Fibroblast of lung (primary cell): ENCODE measurements at regions not wholly inside any gene's neighbourhood (a gene's known extent, or its start where the extent isn't known, plus 50 kb on each side); places are given as distances from the start of the nearest gene placed in this dataset.
"Not testable (repeated sequence)": the region's sequence is repeated elsewhere in the genome, so short reads cannot be mapped to it uniquely, and the experiment has no call there.

ENCODE experiments used
- DNase-seq, 2 donors: peaks; one replicate each; pipeline versions ENCODE4 v3.0.0 to v3.0.0-alpha.2; 2010; ENCODE audit warnings: low read depth in 2 of 2
- H2AFZ ChIP-seq: 2 replicates; pipeline ENCODE4 v1.5.1; 2012; ENCODE audit warnings: low read length, control low read depth, inconsistent platforms
- H3K27ac ChIP-seq: 2 replicates; pipeline ENCODE4 v1.5.1; 2011; ENCODE audit warnings: low read length, control low read depth; ENCODE audit not compliant: insufficient read depth
- H3K27me3 ChIP-seq: 2 replicates; pipeline ENCODE4 v1.5.1; 2011; ENCODE audit warnings: mild to moderate bottlenecking, low read length; ENCODE audit not compliant: control insufficient read depth, insufficient read depth
- H3K36me3 ChIP-seq: 2 replicates; pipeline ENCODE4 v1.5.1; 2011; ENCODE audit warnings: low read length; ENCODE audit not compliant: control insufficient read depth, insufficient read depth
- H3K4me1 ChIP-seq: 2 replicates; pipeline ENCODE4 v1.5.1; 2011; ENCODE audit warnings: low read length; ENCODE audit not compliant: control insufficient read depth, insufficient read depth; ENCODE audit errors: extremely low read depth
- H3K4me2 ChIP-seq: 2 replicates; pipeline ENCODE4 v1.5.1; 2011; ENCODE audit warnings: low read length, control low read depth; ENCODE audit not compliant: insufficient read depth; ENCODE audit errors: extremely low read depth
- H3K4me3 ChIP-seq, 4 experiments: fragments of 200-600 bp in 1 of 4; sonication (generic) in 1 of 4; replicated peaks in 1 of 4; 2 replicates each; pipeline ENCODE4 v1.5.1; 2011 to 2016; ENCODE audit warnings: low read length in 4 of 4, low read depth in 3 of 4, mild to moderate bottlenecking in 3 of 4, control low read depth in 2 of 4, inconsistent platforms in 1 of 4, mixed read lengths in 1 of 4; ENCODE audit not compliant: insufficient read depth in 1 of 4; ENCODE audit errors: control extremely low read depth in 1 of 4
- H3K79me2 ChIP-seq: 2 replicates; pipeline ENCODE4 v1.5.1; 2012; ENCODE audit warnings: mild to moderate bottlenecking, low read length, inconsistent platforms; ENCODE audit not compliant: control insufficient read depth, insufficient read depth
- H3K9ac ChIP-seq: 2 replicates; pipeline ENCODE4 v1.5.1; 2011; ENCODE audit warnings: mild to moderate bottlenecking, low read length, control low read depth; ENCODE audit not compliant: insufficient read depth
- H3K9me3 ChIP-seq: 2 replicates; pipeline ENCODE4 v1.5.1; 2012; ENCODE audit warnings: low read depth, low read length; ENCODE audit not compliant: control insufficient read depth, insufficient read depth
- H4K20me1 ChIP-seq: 2 replicates; pipeline ENCODE4 v1.5.1; 2011; ENCODE audit warnings: low read length; ENCODE audit not compliant: control insufficient read depth, insufficient read depth; ENCODE audit errors: extremely low read depth

- H3K27ac ChIP-seq, H2AFZ ChIP-seq, H3K4me1 ChIP-seq, H3K9ac ChIP-seq, H3K9me3 ChIP-seq, H3K4me2 ChIP-seq, H3K79me2 ChIP-seq, H3K4me3 ChIP-seq, H3K36me3 ChIP-seq, H3K27me3 ChIP-seq, H4K20me1 ChIP-seq, DNase-seq: not testable (repeated sequence)
Observed at GRCh38 chr2:89938756-89939155, 1247.3 kb downstream of the RPIA start.

- not testable (repeated sequence) for H4K20me1 ChIP-seq, H3K4me1 ChIP-seq, H3K4me2 ChIP-seq, H3K9me3 ChIP-seq, H3K79me2 ChIP-seq, H2AFZ ChIP-seq, H3K4me3 ChIP-seq, H3K27ac ChIP-seq, H3K36me3 ChIP-seq, H3K9ac ChIP-seq, DNase-seq, H3K27me3 ChIP-seq
Observed at GRCh38 chr2:89944267-89944666, 1252.8 kb downstream of the RPIA start.

- not testable (repeated sequence) for H3K4me1 ChIP-seq, DNase-seq, H3K9me3 ChIP-seq, H3K4me3 ChIP-seq, H4K20me1 ChIP-seq, H2AFZ ChIP-seq, H3K27ac ChIP-seq, H3K36me3 ChIP-seq, H3K27me3 ChIP-seq, H3K4me2 ChIP-seq, H3K9ac ChIP-seq, H3K79me2 ChIP-seq
Observed at GRCh38 chr2:89945004-89945616, 1253.6 kb downstream of the RPIA start.

DNA sequence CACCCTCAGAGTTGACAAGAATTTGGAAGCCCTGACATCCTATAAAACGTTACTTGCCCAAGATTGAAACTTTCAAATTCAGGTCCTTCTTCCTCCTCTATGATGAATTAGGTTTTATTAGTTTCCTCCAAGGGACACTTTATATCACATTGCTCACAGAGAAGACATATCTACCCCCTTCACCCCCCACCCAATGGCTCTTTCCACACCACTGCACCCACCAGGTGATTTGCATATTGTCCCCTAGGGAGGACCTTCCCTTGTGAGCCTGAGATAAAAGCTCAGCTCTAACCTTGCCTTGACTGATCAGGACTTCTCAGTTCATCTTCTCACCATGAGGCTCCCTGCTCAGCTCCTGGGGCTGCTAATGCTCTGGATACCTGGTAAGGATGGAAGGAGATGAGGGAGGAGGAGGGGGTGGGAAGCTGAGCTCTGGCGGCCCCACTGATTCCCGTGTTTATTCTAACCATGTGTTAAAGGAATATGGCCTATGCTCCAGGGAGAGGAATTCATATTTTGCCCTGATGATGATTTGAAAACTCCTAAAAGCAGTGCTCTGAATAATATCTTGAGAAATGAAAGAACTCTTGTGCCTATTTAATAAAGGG lies 1255.8 kb downstream of the RPIA start:
- not testable (repeated sequence) for H3K9ac ChIP-seq, H3K27me3 ChIP-seq, H4K20me1 ChIP-seq, H3K27ac ChIP-seq, H3K9me3 ChIP-seq, H3K36me3 ChIP-seq, H3K4me3 ChIP-seq, H3K4me2 ChIP-seq, H3K79me2 ChIP-seq, H3K4me1 ChIP-seq, DNase-seq, H2AFZ ChIP-seq

DNA sequence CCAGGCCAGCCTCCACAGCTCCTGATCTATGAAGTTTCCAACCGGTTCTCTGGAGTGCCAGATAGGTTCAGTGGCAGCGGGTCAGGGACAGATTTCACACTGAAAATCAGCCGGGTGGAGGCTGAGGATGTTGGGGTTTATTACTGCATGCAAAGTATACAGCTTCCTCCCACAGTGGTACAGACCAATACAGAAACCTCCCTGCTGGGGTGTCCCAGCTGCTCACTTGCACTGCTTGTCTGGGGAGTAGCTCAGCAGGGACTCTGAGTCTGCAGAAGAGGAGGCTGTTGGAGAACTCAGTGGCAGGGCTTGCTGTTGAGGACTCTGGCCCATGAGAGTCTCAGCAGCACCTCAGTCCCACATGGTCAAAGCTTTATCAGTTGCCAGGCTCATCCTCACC lies 1256.6 kb downstream of the RPIA start:
- not testable (repeated sequence) for H2AFZ ChIP-seq, H3K79me2 ChIP-seq, H3K27ac ChIP-seq, H3K4me3 ChIP-seq, H3K36me3 ChIP-seq, H3K4me1 ChIP-seq, H3K9ac ChIP-seq, H3K27me3 ChIP-seq, H3K9me3 ChIP-seq, H3K4me2 ChIP-seq, DNase-seq, H4K20me1 ChIP-seq

- not testable (repeated sequence) for H3K79me2 ChIP-seq, H4K20me1 ChIP-seq, DNase-seq, H3K4me1 ChIP-seq, H2AFZ ChIP-seq, H3K36me3 ChIP-seq, H3K27ac ChIP-seq, H3K9me3 ChIP-seq, H3K9ac ChIP-seq, H3K27me3 ChIP-seq, H3K4me2 ChIP-seq, H3K4me3 ChIP-seq
Observed at GRCh38 chr2:89950807-89951206, 1259.3 kb downstream of the RPIA start.

- H3K9me3 ChIP-seq, H3K79me2 ChIP-seq, H3K36me3 ChIP-seq, H2AFZ ChIP-seq, H4K20me1 ChIP-seq, H3K4me3 ChIP-seq, H3K27me3 ChIP-seq, H3K27ac ChIP-seq, H3K4me2 ChIP-seq, H3K4me1 ChIP-seq, H3K9ac ChIP-seq, DNase-seq: not testable (repeated sequence)
Observed at GRCh38 chr2:89957236-89957635, 1265.8 kb downstream of the RPIA start.
